ENCODE measurements at regions not wholly inside any gene's neighbourhood (a gene's known extent, or its start where the extent isn't known, plus 50 kb on each side); places are given as distances from the start of the nearest gene placed in this dataset.

- no peak for DNase-seq
- Histone ChIP-seq H3K27ac (no peak overlapping the region), H3K27me3 (no peaks in the 10 kb centered on the region), H3K4me1 (no peaks in the 10 kb centered on the region), H3K4me3 (no peak overlapping the region), H3K9me3 (no peaks in the 10 kb centered on the region), H3K36me3 (no peaks in the 10 kb centered on the region)
- TF ChIP-seq, protein P1, sequence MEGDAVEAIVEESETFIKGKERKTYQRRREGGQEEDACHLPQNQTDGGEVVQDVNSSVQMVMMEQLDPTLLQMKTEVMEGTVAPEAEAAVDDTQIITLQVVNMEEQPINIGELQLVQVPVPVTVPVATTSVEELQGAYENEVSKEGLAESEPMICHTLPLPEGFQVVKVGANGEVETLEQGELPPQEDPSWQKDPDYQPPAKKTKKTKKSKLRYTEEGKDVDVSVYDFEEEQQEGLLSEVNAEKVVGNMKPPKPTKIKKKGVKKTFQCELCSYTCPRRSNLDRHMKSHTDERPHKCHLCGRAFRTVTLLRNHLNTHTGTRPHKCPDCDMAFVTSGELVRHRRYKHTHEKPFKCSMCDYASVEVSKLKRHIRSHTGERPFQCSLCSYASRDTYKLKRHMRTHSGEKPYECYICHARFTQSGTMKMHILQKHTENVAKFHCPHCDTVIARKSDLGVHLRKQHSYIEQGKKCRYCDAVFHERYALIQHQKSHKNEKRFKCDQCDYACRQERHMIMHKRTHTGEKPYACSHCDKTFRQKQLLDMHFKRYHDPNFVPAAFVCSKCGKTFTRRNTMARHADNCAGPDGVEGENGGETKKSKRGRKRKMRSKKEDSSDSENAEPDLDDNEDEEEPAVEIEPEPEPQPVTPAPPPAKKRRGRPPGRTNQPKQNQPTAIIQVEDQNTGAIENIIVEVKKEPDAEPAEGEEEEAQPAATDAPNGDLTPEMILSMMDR (IDR thresholded peaks at IDR 0.05), result no peak
- intact Hi-C loops (cut with DNase I), result no loop called here
- no peak for ATAC-seq
These were observed 50.9 kb downstream of the TNP1 start for GRCh38 chr2:216808805-216809425.

- H3K36me3 ChIP-seq, result no peaks in the 10 kb centered on the region
- H3K27me3 ChIP-seq, result no peaks in the 10 kb centered on the region
- H3K9me3 ChIP-seq, result no peaks in the 10 kb centered on the region
- H3K27ac ChIP-seq, result no peak overlapping the region
- H3K4me1 ChIP-seq, result no peaks in the 10 kb centered on the region
- DNase-seq (peak in 1 of 4 donors; percentile 67), ATAC-seq (peak; percentile 66)
- H3K4me3 ChIP-seq, result no peak overlapping the region
- intact Hi-C loops (cut with DNase I), result no loop called here
- TF ChIP-seq, protein P1 (IDR thresholded peaks at IDR 0.05), result no peak
These were observed 52.0 kb downstream of the TNP1 start for GRCh38 chr2:216807857-216808272.

GRCh38 chr2:216804357-216805350 lies 55.2 kb downstream of the TNP1 start:
- H3K9me3 ChIP-seq, result no peaks in the 10 kb centered on the region
- TF ChIP-seq, protein P1 (IDR thresholded peaks at IDR 0.05), result no peak
- intact Hi-C loops (cut with DNase I), result no loop called here
- no peak overlapping the region for H3K27ac ChIP-seq
- H3K36me3 ChIP-seq, result no peaks in the 10 kb centered on the region
- no peaks in the 10 kb centered on the region for H3K27me3 ChIP-seq
- no peak overlapping the region for H3K4me3 ChIP-seq
- H3K4me1 ChIP-seq, result no peaks in the 10 kb centered on the region
- ATAC-seq (peak; percentile 28), DNase-seq (no peak)

DNA sequence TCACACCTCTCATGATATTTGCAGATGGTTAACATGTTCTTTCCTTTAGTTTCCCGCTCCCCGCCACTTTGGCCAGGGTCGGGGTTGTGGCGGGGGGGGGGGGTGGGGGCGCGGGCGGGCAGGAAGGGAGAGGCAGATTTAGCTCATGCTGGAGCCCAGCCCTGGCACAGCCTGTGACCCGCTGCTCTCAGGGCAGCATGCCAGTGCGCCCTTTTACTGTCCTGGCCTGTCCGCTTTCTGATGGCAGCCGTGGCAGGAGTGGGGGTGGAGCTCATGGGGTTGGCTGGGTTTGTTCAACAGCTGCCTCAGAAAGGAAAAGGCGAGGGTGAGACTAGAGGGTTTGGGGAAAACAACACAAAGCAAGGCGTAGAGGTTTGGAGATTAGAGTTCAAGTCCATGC lies 56.1 kb downstream of the TNP1 start:
- H3K4me3 ChIP-seq, result no peak overlapping the region
- H3K27ac ChIP-seq, result no peak overlapping the region
- no peaks in the 10 kb centered on the region for H3K36me3 ChIP-seq
- H3K9me3 ChIP-seq, result no peaks in the 10 kb centered on the region
- DNase-seq (no peak), ATAC-seq (no peak)
- intact Hi-C loops (cut with DNase I), result no loop called here
- no peaks in the 10 kb centered on the region for H3K4me1 ChIP-seq
- TF ChIP-seq, protein P1 (IDR thresholded peaks at IDR 0.05), result no peak
- H3K27me3 ChIP-seq, result no peaks in the 10 kb centered on the region

DNA sequence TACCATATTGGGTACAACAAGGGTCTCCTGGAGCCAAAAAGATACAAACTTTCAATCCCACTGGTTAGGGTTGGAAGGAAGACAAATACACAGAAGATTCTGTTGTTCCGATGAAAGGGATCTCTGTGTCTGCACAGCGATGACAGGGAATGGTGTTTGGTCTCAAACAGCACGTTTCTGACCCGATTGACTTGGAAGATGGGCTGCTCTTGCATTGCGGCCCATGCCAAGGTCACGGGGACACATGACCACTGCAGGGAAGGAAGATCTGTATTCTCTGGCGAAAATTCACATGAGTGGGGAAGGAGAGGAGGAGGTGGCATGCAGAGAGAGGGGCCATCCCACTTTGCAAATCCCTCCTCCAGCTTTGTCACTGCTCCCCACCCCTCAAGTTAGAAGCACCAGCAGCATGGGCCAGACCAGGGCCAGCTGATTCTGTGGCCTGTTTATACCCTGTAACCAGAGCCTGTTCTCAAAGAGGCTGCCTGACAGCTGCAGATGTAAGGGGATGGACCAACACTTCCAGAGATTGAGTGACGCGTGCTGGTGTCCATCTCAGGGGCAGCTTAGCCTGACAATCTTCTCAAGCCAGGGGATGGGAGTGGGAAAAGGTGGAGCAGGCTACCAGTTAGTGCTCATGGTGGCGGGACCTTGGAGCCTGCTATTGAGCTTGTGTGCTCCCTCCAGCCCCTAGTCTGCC lies 57.2 kb downstream of the TNP1 start:
- DNase-seq (no peak), ATAC-seq (no peak)
- Histone ChIP-seq H3K27ac (no peak overlapping the region), H3K9me3 (no peaks in the 10 kb centered on the region), H3K27me3 (no peaks in the 10 kb centered on the region), H3K36me3 (no peaks in the 10 kb centered on the region), H3K4me1 (no peaks in the 10 kb centered on the region), H3K4me3 (no peak overlapping the region)
- intact Hi-C loops (cut with DNase I), result no loop called here
- TF ChIP-seq, protein P1 (IDR thresholded peaks at IDR 0.05), result no peak

Data from left lung (tissue), 4 donors.